ENCODE measurements at regions not wholly inside any gene's neighbourhood (a gene's known extent, or its start where the extent isn't known, plus 50 kb on each side); places are given as distances from the start of the nearest gene placed in this dataset.

- no peak for TF ChIP-seq POLR2A (IDR thresholded peaks at IDR 0.05)
- TF ChIP-seq CTCF (IDR thresholded peaks at IDR 0.05) = no peak
These were observed 157.8 kb upstream of the TTC29 start for GRCh38 chr4:147103403-147103946.
